Natural killer cell (primary cell): ENCODE measurements at regions not wholly inside any gene's neighbourhood (a gene's known extent, or its start where the extent isn't known, plus 50 kb on each side); places are given as distances from the start of the nearest gene placed in this dataset.
"Not testable (repeated sequence)": the region's sequence is repeated elsewhere in the genome, so short reads cannot be mapped to it uniquely, and the experiment has no call there.

Experiments
- ATAC-seq, 3 donors: fragments of 150-1000 bp in 2 of 3; fragments of 200-7000 bp in 1 of 3; cut with Tn5 transposase; 1 replicate in 1 of 3; 2 replicates in 2 of 3; pipeline ENCODE4 v1.10.0; 2021; ENCODE audit warnings: mild to moderate bottlenecking in 2 of 3, moderate library complexity in 2 of 3
- DNase-seq, 2 donors: peaks; one replicate each; pipeline versions ENCODE4 v3.0.0 to v3.0.0-alpha.2; 2013 to 2021; ENCODE audit warnings: mixed read lengths in 1 of 2
- H3K27ac ChIP-seq: one replicate; pipeline ENCODE4 v1.5.1; 2013; ENCODE audit warnings: mild to moderate bottlenecking, low read length
- H3K27me3 ChIP-seq: one replicate; pipeline ENCODE4 v1.6.1; 2013; ENCODE audit warnings: low read length; ENCODE audit not compliant: control insufficient read depth, insufficient read depth
- H3K36me3 ChIP-seq: one replicate; pipeline ENCODE4 v1.6.1; 2013; ENCODE audit warnings: low read length; ENCODE audit not compliant: control insufficient read depth, insufficient read depth
- H3K4me1 ChIP-seq: one replicate; pipeline ENCODE4 v1.6.1; 2013; ENCODE audit warnings: low read length; ENCODE audit not compliant: control insufficient read depth, insufficient read depth
- H3K4me3 ChIP-seq: one replicate; pipeline ENCODE4 v1.5.1; 2013; ENCODE audit warnings: low read length
- H3K9me3 ChIP-seq: one replicate; pipeline ENCODE4 v1.6.1; 2013; ENCODE audit warnings: low read length; ENCODE audit not compliant: control insufficient read depth, insufficient read depth
- H3K27ac Mint-ChIP-seq, 2 donors: one replicate each; pipeline ENCODE4 v1.8.0; 2022; ENCODE audit warnings: mild to moderate bottlenecking in 2 of 2, mixed read lengths in 2 of 2, moderate library complexity in 1 of 2
- H3K27me3 Mint-ChIP-seq, 2 donors: one replicate each; pipeline ENCODE4 v1.8.0; 2022; ENCODE audit warnings: low read depth in 2 of 2, mixed read lengths in 2 of 2
- H3K36me3 Mint-ChIP-seq: one replicate; pipeline ENCODE4 v1.8.0; 2022; ENCODE audit warnings: mixed read lengths
- H3K4me1 Mint-ChIP-seq, 2 donors: one replicate each; pipeline ENCODE4 v1.8.0; 2022; ENCODE audit warnings: mixed read lengths in 2 of 2
- H3K4me3 Mint-ChIP-seq: one replicate; pipeline ENCODE4 v1.8.0; 2022; ENCODE audit warnings: mild to moderate bottlenecking, moderate library complexity, mixed read lengths
- H3K9me3 Mint-ChIP-seq, 2 donors: one replicate each; pipeline ENCODE4 v1.8.0; 2022; ENCODE audit warnings: mixed read lengths in 2 of 2
- CTCF ChIP-seq: fragments of 200-600 bp; IDR thresholded peaks from one replicate; pipeline ENCODE4 v1.8.0; 2022; ENCODE audit warnings: antibody characterized with exemption
- WGBS: methylation state at CpG from one replicate; pipeline ENCODE4 v1.1.7; 2013; ENCODE audit warnings: missing lambda C conversion rate; ENCODE audit not compliant: insufficient coverage; 5-methylcytosine and 5-hydroxymethylcytosine counted together
- intact Hi-C: fragments of 100-400 bp; cut with micrococcal nuclease; formaldehyde crosslinking; loops from one replicate; pipeline ENCODE4 v1.14.2; 2022

DNA sequence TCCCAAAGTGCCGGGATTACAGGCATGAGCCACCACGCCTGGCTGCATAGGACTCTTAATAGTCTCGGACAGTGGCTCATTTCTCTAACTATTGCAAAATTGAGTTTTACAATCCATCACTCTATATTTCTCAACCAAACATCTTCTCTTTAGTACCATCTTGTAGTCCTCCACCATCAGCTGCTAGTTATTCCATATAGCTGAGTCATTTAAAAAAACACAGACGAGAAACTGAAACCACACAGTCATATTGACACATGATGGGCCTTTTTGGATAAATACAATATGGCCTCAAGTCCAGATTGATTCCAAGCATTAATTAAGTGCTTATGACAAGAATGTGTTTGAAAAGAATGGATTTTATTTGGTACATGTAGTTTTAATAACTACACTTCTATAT is 599.1 kb downstream of the MEI4 start:
- 80% methylated on average over 4 of the region's 4 CpGs for WGBS
- TF ChIP-seq CTCF, result no peak
- intact Hi-C loops, result no loop called here
- H3K4me1 Mint-ChIP-seq, result no peaks in the 10 kb centered on the region
- no peak overlapping the region for H3K4me3 Mint-ChIP-seq
- H3K36me3 Mint-ChIP-seq, result peaks cover 6% of the 10 kb centered on the region
- Histone ChIP-seq H3K9me3 (no peaks in the 10 kb centered on the region), H3K36me3 (no peaks in the 10 kb centered on the region), H3K27ac (no peak overlapping the region), H3K4me3 (no peak overlapping the region), H3K27me3 (no peaks in the 10 kb centered on the region), H3K4me1 (no peaks in the 10 kb centered on the region)
- peaks cover 10 to 16% of the 10 kb centered on the region in 2 donors for H3K9me3 Mint-ChIP-seq
- H3K27ac Mint-ChIP-seq, result no peak overlapping the region
- H3K27me3 Mint-ChIP-seq, result no peaks in the 10 kb centered on the region
- ATAC-seq, result no peak
- no peak for DNase-seq

- Mint-ChIP-seq H3K27ac (no peak overlapping the region), H3K4me3 (no peak overlapping the region), H3K36me3 (peaks cover 6% of the 10 kb centered on the region), H3K9me3 (peaks cover 11 to 21% of the 10 kb centered on the region in 2 donors), H3K27me3 (no peaks in the 10 kb centered on the region), H3K4me1 (no peaks in the 10 kb centered on the region)
- H3K4me3 ChIP-seq, result no peak overlapping the region
- 64% methylated on average over 2 of the region's 2 CpGs for WGBS
- ATAC-seq (no peak), DNase-seq (no peak)
- TF ChIP-seq CTCF, result no peak
- H3K4me1 ChIP-seq, result no peaks in the 10 kb centered on the region
- intact Hi-C loops, result no loop called here
- no peaks in the 10 kb centered on the region for H3K9me3 ChIP-seq
- H3K27me3 ChIP-seq, result no peaks in the 10 kb centered on the region
- no peaks in the 10 kb centered on the region for H3K36me3 ChIP-seq
- no peak overlapping the region for H3K27ac ChIP-seq
Observed at GRCh38 chr6:78253618-78254017, 600.8 kb downstream of the MEI4 start.

DNA sequence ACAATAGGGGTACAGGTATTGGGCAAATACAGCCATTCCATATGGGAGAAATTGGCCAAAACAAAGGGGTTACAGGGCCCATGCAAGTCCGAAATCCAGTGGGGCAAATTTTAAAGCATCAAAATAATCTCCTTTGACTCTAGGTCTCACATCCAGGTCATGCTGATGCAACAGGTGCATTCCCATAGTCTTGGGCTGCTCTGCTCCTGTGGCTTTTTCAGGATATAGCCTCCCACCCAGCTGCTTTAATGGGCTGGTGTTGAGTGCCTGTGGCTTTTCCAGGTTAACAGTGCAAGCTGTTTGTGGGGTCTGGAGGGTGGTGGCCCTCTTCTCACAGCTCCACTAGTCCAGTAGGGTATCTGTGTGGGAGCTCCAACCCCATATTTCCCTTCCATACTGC is 607.1 kb downstream of the MEI4 start:
- no peak overlapping the region for H3K4me3 ChIP-seq
- DNase-seq, result no peak
- H3K27ac ChIP-seq, result no peak overlapping the region
- TF ChIP-seq CTCF, result no peak
- peaks cover 8% of the 10 kb centered on the region for H3K9me3 ChIP-seq
- no peak for ATAC-seq
- Mint-ChIP-seq H3K4me1 (no peaks in the 10 kb centered on the region), H3K27me3 (no peaks in the 10 kb centered on the region), H3K9me3 (peaks cover 14 to 20% of the 10 kb centered on the region in 2 donors), H3K27ac (no peak overlapping the region), H3K4me3 (no peak overlapping the region), H3K36me3 (peaks cover 6% of the 10 kb centered on the region)
- 95% methylated on average over 1 of the region's 1 CpG for WGBS
- H3K36me3 ChIP-seq, result no peaks in the 10 kb centered on the region
- no peaks in the 10 kb centered on the region for H3K4me1 ChIP-seq
- H3K27me3 ChIP-seq, result no peaks in the 10 kb centered on the region
- intact Hi-C loops, result no loop called here

- H3K4me1 ChIP-seq, H3K27me3 ChIP-seq, H3K4me1 Mint-ChIP-seq, H3K27ac Mint-ChIP-seq, H3K27me3 Mint-ChIP-seq, intact Hi-C loops, H3K4me3 ChIP-seq, DNase-seq, H3K36me3 Mint-ChIP-seq, H3K9me3 ChIP-seq, ATAC-seq, H3K4me3 Mint-ChIP-seq, H3K36me3 ChIP-seq, H3K27ac ChIP-seq: not testable (repeated sequence)
- 43% methylated on average over 3 of the region's 3 CpGs for WGBS
- peaks cover 14 to 22% of the 10 kb centered on the region in 2 donors for H3K9me3 Mint-ChIP-seq
Observed at GRCh38 chr6:78260427-78260826, 606.9 kb upstream of the IRAK1BP1 start.
